ENCODE measurements at regions not wholly inside any gene's neighbourhood (a gene's known extent, or its start where the extent isn't known, plus 50 kb on each side); places are given as distances from the start of the nearest gene placed in this dataset.

DNA sequence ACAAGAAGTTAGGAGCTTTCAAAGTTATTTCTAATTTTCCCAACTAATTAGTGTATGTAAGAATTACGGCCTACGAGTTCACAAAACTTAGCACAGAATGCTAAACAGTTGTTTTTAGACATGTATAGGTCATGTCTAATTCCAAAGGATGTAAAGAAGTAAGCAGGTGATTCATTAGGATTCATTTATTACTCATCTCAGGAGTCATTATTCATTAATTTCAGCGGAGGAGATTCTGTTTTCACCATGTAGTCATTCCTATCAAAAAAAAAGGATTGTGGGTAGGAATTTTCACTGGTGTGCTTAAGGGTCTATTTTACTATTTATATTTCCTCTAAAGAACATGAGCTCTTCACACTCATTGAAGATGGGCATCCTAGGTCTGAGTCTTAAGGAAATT, 532.2 kb downstream of the ACTL7B start:
- no peak for TF ChIP-seq EP300 (IDR thresholded peaks at IDR 0.05)
- no peak for TF ChIP-seq POLR2A (IDR thresholded peaks at IDR 0.05)
